Vagina (tissue), 2 donors: ENCODE measurements at regions not wholly inside any gene's neighbourhood (a gene's known extent, or its start where the extent isn't known, plus 50 kb on each side); places are given as distances from the start of the nearest gene placed in this dataset.

ENCODE experiments used
- DNase-seq, 2 donors: peaks; one replicate each; pipeline ENCODE4 v3.0.0-alpha.2; 2017; ENCODE audit errors: extremely low spot score in 2 of 2
- H3K27ac ChIP-seq: fragments of 200-600 bp; sonication (generic); one replicate; pipeline ENCODE4 v1.5.1; 2019
- H3K27me3 ChIP-seq: fragments of 200-600 bp; sonication (generic); one replicate; pipeline ENCODE4 v1.5.1; 2019
- H3K36me3 ChIP-seq, 2 donors: fragments of 200-600 bp; sonication (generic); one replicate each; pipeline ENCODE4 v1.5.1; 2017 to 2019
- H3K4me1 ChIP-seq: fragments of 200-600 bp; sonication (generic); one replicate; pipeline ENCODE4 v1.5.1; 2019
- H3K4me3 ChIP-seq, 2 donors: fragments of 200-600 bp; sonication (generic); 1 replicate in 1 of 2; 2 replicates in 1 of 2; pipeline ENCODE4 v1.5.1; 2016 to 2019
- H3K9me3 ChIP-seq: fragments of 200-600 bp; sonication (generic); one replicate; pipeline ENCODE4 v1.5.1; 2019
- CTCF ChIP-seq, 3 experiments: fragments of 450-650 bp in 2 of 3; fragments of 200-600 bp in 1 of 3; sonication (generic) in 1 of 3; IDR thresholded peaks; one replicate each; pipeline ENCODE4 v1.5.1; 2017 to 2019; ENCODE audit warnings: antibody characterized with exemption in 3 of 3, mild to moderate bottlenecking in 2 of 3, moderate library complexity in 2 of 3
- POLR2A ChIP-seq, 2 donors: fragments of 450-650 bp; IDR thresholded peaks; one replicate each; pipeline ENCODE4 v1.6.1; 2017; ENCODE audit warnings: antibody characterized with exemption in 2 of 2, mild to moderate bottlenecking in 2 of 2, moderate library complexity in 2 of 2
- POLR2AphosphoS5 ChIP-seq, 2 donors: sonication (generic); formaldehyde crosslinking; IDR thresholded peaks; one replicate each; pipeline ENCODE4 v1.9.0; 2017; ENCODE audit warnings: antibody characterized with exemption in 2 of 2, mild to moderate bottlenecking in 2 of 2, low read depth in 1 of 2; ENCODE audit not compliant: insufficient read depth in 1 of 2
- intact Hi-C: fragments of 100-400 bp; cut with DNase I; formaldehyde crosslinking; loops from one replicate; pipeline ENCODE4 v1.15.1; 2023

- no peak overlapping the region for H3K4me3 ChIP-seq
- H3K9me3 ChIP-seq, result no peaks in the 10 kb centered on the region
- no peaks in the 10 kb centered on the region for H3K4me1 ChIP-seq
- no peaks in the 10 kb centered on the region for H3K36me3 ChIP-seq
- DNase-seq, result no peak
- intact Hi-C loops, result no loop called here
- H3K27ac ChIP-seq, result no peak overlapping the region
- H3K27me3 ChIP-seq, result no peaks in the 10 kb centered on the region
- TF ChIP-seq CTCF (IDR thresholded peaks at IDR 0.05), result no peak
- TF ChIP-seq POLR2A (IDR thresholded peaks at IDR 0.05), result no peak
- no peak for TF ChIP-seq POLR2AphosphoS5 (IDR thresholded peaks at IDR 0.05; ENCODE audit: insufficient read depth in 1 of 2, low read depth in 1 of 2)
These were observed 1010.0 kb downstream of the SQOR start for GRCh38 chr15:46644501-46645481.

- H3K9me3 ChIP-seq, result no peaks in the 10 kb centered on the region
- no peak overlapping the region for H3K27ac ChIP-seq
- no peaks in the 10 kb centered on the region for H3K36me3 ChIP-seq
- intact Hi-C loops, result no loop called here
- no peaks in the 10 kb centered on the region for H3K4me1 ChIP-seq
- no peak overlapping the region for H3K4me3 ChIP-seq
- no peak for DNase-seq
- TF ChIP-seq POLR2A (IDR thresholded peaks at IDR 0.05), result no peak
- no peak for TF ChIP-seq POLR2AphosphoS5 (IDR thresholded peaks at IDR 0.05; ENCODE audit: insufficient read depth in 1 of 2, low read depth in 1 of 2)
- TF ChIP-seq CTCF (IDR thresholded peaks at IDR 0.05), result no peak
- H3K27me3 ChIP-seq, result no peaks in the 10 kb centered on the region
These were observed 1011.7 kb downstream of the SQOR start for GRCh38 chr15:46646490-46646889.

- no peaks in the 10 kb centered on the region for H3K36me3 ChIP-seq
- no peaks in the 10 kb centered on the region for H3K4me1 ChIP-seq
- H3K27me3 ChIP-seq, result no peaks in the 10 kb centered on the region
- H3K9me3 ChIP-seq, result no peaks in the 10 kb centered on the region
- no peak for DNase-seq
- no peak overlapping the region for H3K4me3 ChIP-seq
- TF ChIP-seq POLR2AphosphoS5 (IDR thresholded peaks at IDR 0.05; ENCODE audit: insufficient read depth in 1 of 2, low read depth in 1 of 2) (no peak), CTCF (IDR thresholded peaks at IDR 0.05) (no peak), POLR2A (IDR thresholded peaks at IDR 0.05) (no peak)
- intact Hi-C loops, result no loop called here
- H3K27ac ChIP-seq, result no peak overlapping the region
These were observed 1012.2 kb downstream of the SQOR start for GRCh38 chr15:46647046-46647445.

GRCh38 chr15:46652266-46652665 is 1017.4 kb downstream of the SQOR start:
- no peaks in the 10 kb centered on the region for H3K36me3 ChIP-seq
- no peaks in the 10 kb centered on the region for H3K4me1 ChIP-seq
- no peak overlapping the region for H3K27ac ChIP-seq
- intact Hi-C loops, result no loop called here
- H3K4me3 ChIP-seq, result no peak overlapping the region
- no peak for DNase-seq
- H3K9me3 ChIP-seq, result no peaks in the 10 kb centered on the region
- H3K27me3 ChIP-seq, result no peaks in the 10 kb centered on the region
- TF ChIP-seq POLR2A (IDR thresholded peaks at IDR 0.05), result no peak
- no peak for TF ChIP-seq CTCF (IDR thresholded peaks at IDR 0.05)
- no peak for TF ChIP-seq POLR2AphosphoS5 (IDR thresholded peaks at IDR 0.05; ENCODE audit: insufficient read depth in 1 of 2, low read depth in 1 of 2)

GRCh38 chr15:46654993-46655392 is 1020.2 kb downstream of the SQOR start:
- no peaks in the 10 kb centered on the region for H3K9me3 ChIP-seq
- no peak overlapping the region for H3K27ac ChIP-seq
- no peaks in the 10 kb centered on the region for H3K27me3 ChIP-seq
- no peak for TF ChIP-seq POLR2AphosphoS5 (IDR thresholded peaks at IDR 0.05; ENCODE audit: insufficient read depth in 1 of 2, low read depth in 1 of 2)
- no peak for TF ChIP-seq CTCF (IDR thresholded peaks at IDR 0.05)
- no peaks in the 10 kb centered on the region for H3K4me1 ChIP-seq
- no peak for DNase-seq
- no peaks in the 10 kb centered on the region for H3K36me3 ChIP-seq
- no peak overlapping the region for H3K4me3 ChIP-seq
- intact Hi-C loops, result no loop called here
